GM12865 (cell line): ENCODE measurements at regions not wholly inside any gene's neighbourhood (a gene's known extent, or its start where the extent isn't known, plus 50 kb on each side); places are given as distances from the start of the nearest gene placed in this dataset.

Source experiments
- DNase-seq: peaks from one replicate; pipeline ENCODE4 v3.0.0; 2010; ENCODE audit warnings: low read depth
- H3K4me3 ChIP-seq: 2 replicates; pipeline ENCODE4 v1.5.1; 2011; ENCODE audit warnings: mild to moderate bottlenecking, low read depth, low read length, control low read depth
- TF ChIP-seq, protein P1 (sequence below): IDR thresholded peaks from 2 replicates; pipeline ENCODE4 v1.5.1; 2011; ENCODE audit warnings: low read length, control low read depth, low read depth, inconsistent platforms; ENCODE audit not compliant: insufficient read depth; ENCODE audit errors: missing control alignments

GRCh38 chr3:177994976-177995375 is 541.3 kb upstream of the KCNMB2 start:
- TF ChIP-seq, protein P1, sequence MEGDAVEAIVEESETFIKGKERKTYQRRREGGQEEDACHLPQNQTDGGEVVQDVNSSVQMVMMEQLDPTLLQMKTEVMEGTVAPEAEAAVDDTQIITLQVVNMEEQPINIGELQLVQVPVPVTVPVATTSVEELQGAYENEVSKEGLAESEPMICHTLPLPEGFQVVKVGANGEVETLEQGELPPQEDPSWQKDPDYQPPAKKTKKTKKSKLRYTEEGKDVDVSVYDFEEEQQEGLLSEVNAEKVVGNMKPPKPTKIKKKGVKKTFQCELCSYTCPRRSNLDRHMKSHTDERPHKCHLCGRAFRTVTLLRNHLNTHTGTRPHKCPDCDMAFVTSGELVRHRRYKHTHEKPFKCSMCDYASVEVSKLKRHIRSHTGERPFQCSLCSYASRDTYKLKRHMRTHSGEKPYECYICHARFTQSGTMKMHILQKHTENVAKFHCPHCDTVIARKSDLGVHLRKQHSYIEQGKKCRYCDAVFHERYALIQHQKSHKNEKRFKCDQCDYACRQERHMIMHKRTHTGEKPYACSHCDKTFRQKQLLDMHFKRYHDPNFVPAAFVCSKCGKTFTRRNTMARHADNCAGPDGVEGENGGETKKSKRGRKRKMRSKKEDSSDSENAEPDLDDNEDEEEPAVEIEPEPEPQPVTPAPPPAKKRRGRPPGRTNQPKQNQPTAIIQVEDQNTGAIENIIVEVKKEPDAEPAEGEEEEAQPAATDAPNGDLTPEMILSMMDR = no peak
- no peak overlapping the region for H3K4me3 ChIP-seq
- DNase-seq = no peak

DNA sequence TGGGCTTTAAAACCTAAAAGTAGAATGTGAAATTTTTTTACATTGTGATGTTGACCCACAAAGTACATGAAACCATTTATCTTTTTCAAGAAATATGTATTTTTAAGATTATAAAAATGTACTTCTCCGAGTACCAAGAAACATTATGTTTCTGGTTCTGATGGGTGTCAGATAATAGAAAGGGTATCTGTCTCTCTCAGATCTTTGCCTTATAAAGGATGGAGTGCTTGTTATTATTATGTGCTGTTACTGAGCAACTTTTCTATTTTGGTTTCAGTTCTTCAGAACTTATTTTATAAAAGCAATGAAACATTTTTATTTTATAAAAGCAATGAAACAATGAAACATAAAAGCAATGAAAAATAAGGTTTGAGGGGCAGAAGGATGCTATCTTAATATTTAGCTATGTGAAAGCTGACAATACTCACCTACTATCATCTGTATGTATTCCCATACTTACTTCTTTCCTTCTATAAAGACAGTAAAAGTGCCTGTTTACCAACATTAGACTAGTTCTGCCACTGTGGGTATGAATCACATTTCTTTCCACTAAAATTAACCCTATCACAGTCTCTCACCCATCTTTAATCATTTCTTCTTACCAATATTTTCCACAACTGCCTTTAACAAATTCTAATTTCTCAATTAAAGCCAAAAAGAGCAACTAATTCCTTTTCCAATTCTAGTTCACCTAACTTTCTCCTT is 540.7 kb upstream of the KCNMB2 start:
- no peak overlapping the region for H3K4me3 ChIP-seq
- DNase-seq = no peak
- TF ChIP-seq, protein P1 = no peak

- H3K4me3 ChIP-seq = no peak overlapping the region
- TF ChIP-seq, protein P1 = no peak
- DNase-seq = peak; percentile 66
Observed at GRCh38 chr3:178001670-178002101, 534.5 kb upstream of the KCNMB2 start.

GRCh38 chr3:178002113-178002512 is 534.1 kb upstream of the KCNMB2 start:
- H3K4me3 ChIP-seq = no peak overlapping the region
- no peak for DNase-seq
- TF ChIP-seq, protein P1 = no peak

- no peak overlapping the region for H3K4me3 ChIP-seq
- TF ChIP-seq, protein P1 = no peak
- DNase-seq = no peak
Observed at GRCh38 chr3:178003756-178004155, 532.5 kb upstream of the KCNMB2 start.

DNA sequence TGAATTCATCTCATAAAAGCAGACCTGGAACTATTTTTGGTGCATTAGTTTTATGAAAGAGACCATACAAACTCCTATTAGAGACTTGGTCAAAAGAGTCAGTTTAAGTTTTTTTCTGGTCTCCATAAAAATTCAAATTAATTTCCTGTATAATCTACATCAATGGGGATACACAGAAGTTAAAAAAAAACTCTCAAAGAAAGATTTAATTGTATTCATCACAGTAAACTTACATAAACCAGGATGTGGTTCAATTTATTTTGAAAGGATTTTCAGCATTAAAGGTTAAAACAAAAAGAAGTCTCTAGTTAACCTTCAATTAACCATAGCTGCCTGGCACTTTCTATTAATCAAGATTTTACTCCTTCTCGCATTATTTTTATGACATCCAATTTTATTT is 530.3 kb upstream of the KCNMB2 start:
- TF ChIP-seq, protein P1 = no peak
- no peak for DNase-seq
- no peak overlapping the region for H3K4me3 ChIP-seq

- H3K4me3 ChIP-seq = no peak overlapping the region
- no peak for DNase-seq
- TF ChIP-seq, protein P1 = no peak
Observed at GRCh38 chr3:178010306-178010705, 525.9 kb upstream of the KCNMB2 start.
